T-helper 1 cell treated with Interleukin-12 subunit alpha and Interleukin-12 subunit beta and Interleukin-4 antibody, amounts not matched to agents 30 ng/mL and 1 ng/mL, for 36 hours (primary cell): ENCODE measurements at regions not wholly inside any gene's neighbourhood (a gene's known extent, or its start where the extent isn't known, plus 50 kb on each side); places are given as distances from the start of the nearest gene placed in this dataset.

Experiments used
- intact Hi-C: fragments of 100-400 bp; cut with micrococcal nuclease; formaldehyde crosslinking; loops from one replicate; pipeline ENCODE4 v1.15.1; 2024

- intact Hi-C loops, result no loop called here
Observed at GRCh38 chr16:79805621-79806020, 205.1 kb upstream of the MAF start.

DNA sequence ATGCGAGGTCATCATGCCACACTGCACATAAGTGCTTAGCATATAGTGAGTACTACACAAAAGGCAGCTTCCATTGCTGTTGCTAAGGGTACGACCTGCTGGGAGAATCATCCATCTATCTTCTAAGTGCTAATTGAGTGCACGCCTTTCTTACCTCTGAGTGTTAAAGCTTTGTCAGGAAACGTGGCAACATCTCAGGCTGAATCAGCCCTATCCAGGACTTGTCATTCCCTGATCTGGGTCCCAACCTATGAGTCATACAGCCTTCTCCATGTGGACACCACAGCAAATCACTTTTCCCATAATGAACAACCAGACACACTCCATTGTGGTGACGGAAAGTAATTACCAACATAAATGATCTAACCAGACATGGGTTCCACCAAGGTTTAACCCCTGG lies 201.1 kb upstream of the MAF start:
- intact Hi-C loops, result no loop called here

GRCh38 chr16:79800016-79800608 lies 199.6 kb upstream of the MAF start:
- intact Hi-C loops, result no loop called here

DNA sequence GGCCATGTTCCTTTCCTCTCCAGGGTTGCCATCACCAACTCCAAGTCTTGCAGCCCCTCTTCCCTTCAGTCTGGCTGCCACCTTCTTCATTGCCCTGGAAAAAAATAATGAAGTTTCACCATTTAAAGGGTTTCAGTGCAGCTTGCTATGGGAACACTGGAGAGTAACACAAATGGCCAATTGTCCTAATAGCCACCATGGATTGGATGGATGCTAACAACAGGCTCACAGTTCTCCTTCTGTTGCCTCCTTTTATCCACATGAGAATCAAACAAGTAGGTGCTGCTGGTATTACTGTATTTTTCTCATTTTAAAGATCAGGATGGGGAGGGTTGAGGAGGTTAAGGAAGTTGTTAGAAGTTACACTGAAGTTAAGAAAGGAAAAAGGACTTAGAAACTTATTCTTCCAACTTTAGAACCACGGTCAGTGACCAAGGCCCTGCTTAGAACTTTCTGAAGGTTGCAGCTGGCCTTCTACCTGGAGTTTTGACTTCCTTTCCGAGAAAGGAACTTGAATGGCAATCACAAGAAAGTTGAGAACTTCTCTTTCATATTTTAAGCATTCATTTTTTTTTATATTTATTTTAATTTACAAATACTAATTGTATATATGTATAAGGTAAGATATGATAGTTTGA lies 198.0 kb upstream of the MAF start:
- intact Hi-C loops, result no loop called here

GRCh38 chr16:79797486-79797885 lies 196.9 kb upstream of the MAF start:
- intact Hi-C loops, result no loop called here

DNA sequence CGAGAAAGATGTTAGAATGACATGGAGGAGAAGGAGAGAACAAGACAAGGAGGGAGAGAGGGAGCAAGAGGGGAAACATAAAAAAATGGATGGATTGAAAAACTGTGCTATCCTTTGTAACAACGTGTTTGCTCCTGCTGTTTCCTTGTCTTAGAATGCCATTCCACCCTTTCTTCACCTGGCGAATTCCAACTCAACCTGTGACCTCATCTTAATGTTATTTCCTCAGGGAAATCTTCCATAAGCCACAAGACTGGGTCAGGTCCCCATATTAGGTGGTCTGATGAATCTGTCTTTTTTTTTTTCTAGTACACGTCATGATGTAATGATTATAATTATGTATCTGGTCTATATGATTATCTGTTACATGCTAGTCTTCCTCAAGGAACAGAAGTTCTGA lies 195.0 kb upstream of the MAF start:
- intact Hi-C loops, result no loop called here

GRCh38 chr16:79794941-79795340 lies 194.4 kb upstream of the MAF start:
- intact Hi-C loops, result no loop called here

GRCh38 chr16:79792664-79793351 lies 192.3 kb upstream of the MAF start:
- intact Hi-C loops, result no loop called here

DNA sequence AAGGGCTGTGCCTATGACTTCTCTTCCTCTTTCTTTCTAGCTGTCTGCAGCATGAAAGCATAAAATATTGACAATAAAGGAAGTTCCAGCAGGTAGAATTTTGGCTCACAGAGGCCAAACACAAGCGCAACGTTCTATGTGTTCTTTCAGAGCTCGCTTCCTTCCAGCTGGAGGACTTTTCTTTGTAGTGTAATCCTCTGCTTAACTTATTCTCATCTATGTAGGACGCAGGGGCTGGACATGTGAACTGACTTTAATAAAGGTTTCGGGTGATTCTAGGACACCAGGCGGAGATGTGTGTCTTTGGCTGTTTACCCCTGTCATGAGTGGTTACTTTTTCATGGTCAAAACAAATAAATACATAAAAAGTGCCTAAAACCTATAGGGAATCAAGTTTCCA lies 191.5 kb upstream of the MAF start:
- intact Hi-C loops, result no loop called here

DNA sequence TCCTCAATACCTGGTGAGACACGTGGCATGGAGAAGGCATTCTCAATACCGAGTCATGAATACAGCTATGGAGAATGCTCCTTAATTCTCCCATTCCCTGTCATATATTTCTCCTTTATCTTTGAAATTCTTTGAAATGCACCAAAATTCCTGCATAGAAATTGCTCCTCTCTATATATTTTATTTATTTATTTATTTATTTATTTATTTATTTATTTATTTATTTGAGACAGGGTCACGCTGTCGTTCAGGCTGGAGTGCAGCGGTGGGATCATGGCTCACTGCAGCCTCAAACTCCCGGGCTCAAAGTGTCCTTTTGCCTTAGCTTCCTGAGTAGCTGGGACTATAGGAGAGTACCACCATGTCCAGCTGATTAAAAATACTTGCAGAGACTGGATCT lies 190.3 kb upstream of the MAF start:
- intact Hi-C loops, result no loop called here

DNA sequence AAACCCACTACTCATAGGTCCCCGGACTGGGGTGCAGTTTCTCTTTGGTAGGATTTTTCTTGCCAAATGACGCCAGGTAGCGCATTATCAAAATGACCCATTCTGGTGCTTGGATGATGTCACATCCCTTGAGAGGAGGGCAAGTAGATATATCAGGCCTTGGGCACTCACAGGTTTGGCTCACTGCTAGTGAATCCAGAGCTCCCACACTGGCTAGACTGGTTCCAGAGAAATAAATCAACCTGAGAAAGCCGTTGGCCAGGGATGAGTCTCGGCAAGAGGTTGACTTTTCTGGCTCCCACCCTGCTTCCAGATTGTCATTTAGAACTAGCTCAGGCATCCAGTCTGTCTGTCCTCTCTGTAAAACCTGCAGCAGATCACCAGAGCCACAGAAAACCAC lies 188.4 kb upstream of the MAF start:
- intact Hi-C loops, result no loop called here

DNA sequence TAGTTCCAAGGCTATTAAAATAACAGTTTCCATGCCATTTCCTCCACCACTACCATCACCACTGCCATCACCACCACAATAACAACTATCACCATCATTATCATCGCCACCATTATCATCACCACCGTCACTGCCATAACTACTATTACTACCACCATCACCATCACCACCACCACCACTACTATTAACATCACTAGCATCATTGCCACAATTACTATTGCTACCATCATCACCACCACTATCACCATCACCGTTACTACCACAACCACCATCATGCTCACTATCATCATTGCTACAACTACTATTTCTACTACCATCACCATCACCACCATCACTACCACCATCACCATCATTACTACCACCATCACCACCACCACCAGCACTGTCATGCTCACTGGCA lies 185.9 kb upstream of the MAF start:
- intact Hi-C loops, result no loop called here

- intact Hi-C loops, result no loop called here
Observed at GRCh38 chr16:79784007-79784406, 183.5 kb upstream of the MAF start.

DNA sequence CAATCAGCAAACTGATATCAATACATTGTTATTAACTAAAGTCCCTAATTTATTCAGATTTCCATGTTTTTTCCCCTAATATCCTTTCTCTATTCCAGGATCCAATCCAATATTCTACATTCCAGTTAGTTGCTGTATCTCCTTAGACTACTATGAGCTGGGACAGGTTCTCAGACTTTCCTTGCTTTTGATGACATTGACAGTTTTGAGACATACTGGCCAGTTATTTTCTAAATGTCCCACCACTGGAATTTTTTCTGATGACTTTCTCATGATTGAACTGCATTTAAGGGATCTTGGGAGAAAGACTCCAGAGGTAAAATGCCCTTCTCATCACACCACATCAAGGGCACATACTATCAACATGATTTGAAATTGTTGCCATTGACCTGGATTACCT lies 177.1 kb upstream of the MAF start:
- intact Hi-C loops, result loop anchor here (10.0 kb wide), 2 partner anchors 1073 to 1683 kb away; partner anchors contain the start of gene WWOX

- intact Hi-C loops, result loop anchor here (10.0 kb wide), 2 partner anchors 1072 to 1682 kb away; partner anchors contain the start of gene WWOX
Observed at GRCh38 chr16:79776243-79776847, 175.8 kb upstream of the MAF start.

DNA sequence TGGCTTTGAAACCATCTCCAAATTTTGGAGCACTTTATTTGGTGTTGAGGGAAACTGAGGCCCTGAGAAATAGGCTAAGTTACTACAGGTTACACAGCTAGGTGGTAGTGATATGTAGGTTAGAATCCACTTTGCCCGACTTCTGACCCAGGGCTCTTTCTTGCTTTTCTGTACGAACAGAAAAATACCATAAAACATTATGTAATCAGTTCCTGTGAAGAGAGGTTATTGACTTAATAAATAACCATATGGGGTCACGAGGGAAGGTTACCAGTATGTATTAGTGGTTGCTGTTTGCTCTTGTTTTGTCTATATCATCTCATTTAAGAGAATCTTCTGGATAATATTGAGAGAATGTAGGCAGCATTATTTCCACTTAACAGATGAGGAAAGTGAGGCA lies 172.2 kb upstream of the MAF start:
- intact Hi-C loops, result loop anchor here (5.0 to 10.0 kb wide), 4 partner anchors 500 to 1678 kb away; partner anchors contain the start of gene WWOX

GRCh38 chr16:79772048-79772447 lies 171.5 kb upstream of the MAF start:
- intact Hi-C loops, result loop anchor here (5.0 to 10.0 kb wide), 4 partner anchors 500 to 1677 kb away; partner anchors contain the start of gene WWOX

DNA sequence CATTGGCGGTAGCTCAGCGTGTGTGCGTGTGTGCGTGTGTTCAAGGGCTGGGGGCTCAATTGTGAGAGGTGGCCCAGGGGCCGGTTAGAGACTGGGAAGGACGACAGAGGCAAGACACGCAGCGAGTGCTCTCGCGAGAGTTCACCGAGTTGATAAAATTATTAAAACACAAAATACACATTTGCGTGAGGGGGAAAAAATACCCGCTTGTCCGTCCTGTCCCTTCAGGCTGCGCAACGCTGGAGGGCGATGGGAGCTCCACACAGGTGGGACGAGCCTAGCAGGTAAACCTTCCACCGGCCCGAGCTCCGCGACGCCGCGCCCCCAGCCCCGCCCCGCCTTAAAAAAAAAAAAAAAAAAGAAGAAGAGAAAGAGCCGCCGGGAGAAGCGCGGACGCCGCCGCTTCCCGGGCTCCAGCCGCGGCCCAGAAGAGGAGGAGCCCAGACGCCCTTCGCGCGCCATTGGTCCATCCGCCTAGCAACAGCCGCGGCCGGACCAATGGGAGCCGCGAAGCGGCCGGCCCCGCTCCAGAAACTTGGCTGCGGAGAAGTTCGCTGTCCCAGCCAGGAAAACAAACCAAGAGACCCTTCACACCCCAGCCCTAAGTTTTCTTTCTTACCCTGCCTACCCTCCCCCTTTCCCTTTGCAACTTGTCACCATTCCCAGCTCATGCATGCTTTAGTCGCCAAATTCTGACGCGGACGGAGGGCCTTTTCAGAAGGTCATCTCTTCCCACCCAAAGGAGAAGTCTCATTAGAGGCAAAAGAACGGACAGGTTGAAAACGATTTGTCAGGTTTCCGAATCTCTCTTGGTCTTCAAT lies 169.9 kb upstream of the MAF start:
- intact Hi-C loops, result loop anchor here (1.0 to 10.0 kb wide), 11 partner anchors 72 to 1676 kb away; partner anchors contain the start of gene WWOX

- intact Hi-C loops, result loop anchor here (1.0 to 10.0 kb wide), 11 partner anchors 73 to 1675 kb away; partner anchors contain the start of gene WWOX
Observed at GRCh38 chr16:79769928-79770243, 169.3 kb upstream of the MAF start.

GRCh38 chr16:79769270-79769927 lies 168.9 kb upstream of the MAF start:
- intact Hi-C loops, result loop anchor here (10.0 kb wide), 1 partner anchor 695 kb away; no protein-coding TSS in a partner anchor
